ENCODE measurements at regions not wholly inside any gene's neighbourhood (a gene's known extent, or its start where the extent isn't known, plus 50 kb on each side); places are given as distances from the start of the nearest gene placed in this dataset.

DNA sequence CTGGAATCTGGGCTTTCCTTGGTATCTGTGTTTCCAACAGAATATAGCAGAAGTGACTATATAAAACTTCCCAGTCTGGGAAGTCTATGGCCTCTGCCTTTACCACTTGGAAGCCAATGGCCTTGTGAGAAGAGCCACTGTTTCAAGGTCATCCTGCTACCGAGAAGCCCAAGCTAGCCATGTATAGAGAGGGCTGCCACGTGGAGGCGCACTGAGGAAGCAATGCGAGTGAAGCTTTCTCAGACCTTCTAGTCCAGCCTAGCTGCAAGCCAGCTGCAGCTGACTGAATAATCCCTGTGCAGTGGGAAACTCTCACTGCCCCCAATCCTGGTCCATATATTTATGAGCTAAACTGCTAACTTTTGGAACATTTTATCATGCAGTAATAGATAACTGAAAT lies 661.8 kb upstream of the RIOK2 start:
- Histone ChIP-seq H3K4me3 (no peak overlapping the region), H3K4me1 (peaks cover 1 to 29% (median 14%) of the 10 kb centered on the region in 4 donors), H3K27me3 (no peaks in the 10 kb centered on the region), H3K36me3 (no peaks in the 10 kb centered on the region), H3K27ac (replicated peaks in 1 of 4) (no peak overlapping the region), H3K9me3 (no peaks in the 10 kb centered on the region)
- intact Hi-C loops (cut with DNase I) = no loop called here
- TF ChIP-seq EP300 (IDR thresholded peaks at IDR 0.05) (no peak), POLR2A (IDR thresholded peaks at IDR 0.05; ENCODE audit: low read depth) (no peak)
- no peak for DNase-seq (ENCODE audit: extremely low spot score)
- 88% methylated on average over 4 of the region's 4 CpGs for WGBS

DNA sequence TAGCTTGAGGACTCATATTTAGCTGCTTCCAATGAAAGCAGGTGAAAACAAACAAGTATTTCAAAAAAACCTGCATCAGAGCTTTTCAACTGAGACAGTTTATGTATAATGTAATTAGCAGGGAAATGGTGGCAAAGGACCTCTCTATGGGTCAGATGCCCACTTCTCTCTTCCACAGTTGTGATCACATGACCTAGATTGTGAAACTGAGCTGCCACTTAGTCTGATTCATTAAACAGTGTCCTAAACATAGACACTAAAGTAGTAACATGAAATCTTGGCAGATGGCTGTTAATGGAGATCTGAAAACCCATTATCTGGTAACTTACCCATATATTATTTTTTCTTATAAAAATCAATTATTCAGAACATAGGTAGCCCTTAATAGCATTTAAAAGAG lies 663.6 kb upstream of the RIOK2 start:
- DNase-seq (ENCODE audit: extremely low spot score) = no peak
- Histone ChIP-seq H3K27me3 (no peaks in the 10 kb centered on the region), H3K4me1 (peaks cover 0 to 15% (median 13%) of the 10 kb centered on the region in 4 donors), H3K4me3 (no peak overlapping the region), H3K27ac (replicated peaks in 1 of 4) (no peak overlapping the region), H3K36me3 (no peaks in the 10 kb centered on the region), H3K9me3 (no peaks in the 10 kb centered on the region)
- TF ChIP-seq, protein P1, sequence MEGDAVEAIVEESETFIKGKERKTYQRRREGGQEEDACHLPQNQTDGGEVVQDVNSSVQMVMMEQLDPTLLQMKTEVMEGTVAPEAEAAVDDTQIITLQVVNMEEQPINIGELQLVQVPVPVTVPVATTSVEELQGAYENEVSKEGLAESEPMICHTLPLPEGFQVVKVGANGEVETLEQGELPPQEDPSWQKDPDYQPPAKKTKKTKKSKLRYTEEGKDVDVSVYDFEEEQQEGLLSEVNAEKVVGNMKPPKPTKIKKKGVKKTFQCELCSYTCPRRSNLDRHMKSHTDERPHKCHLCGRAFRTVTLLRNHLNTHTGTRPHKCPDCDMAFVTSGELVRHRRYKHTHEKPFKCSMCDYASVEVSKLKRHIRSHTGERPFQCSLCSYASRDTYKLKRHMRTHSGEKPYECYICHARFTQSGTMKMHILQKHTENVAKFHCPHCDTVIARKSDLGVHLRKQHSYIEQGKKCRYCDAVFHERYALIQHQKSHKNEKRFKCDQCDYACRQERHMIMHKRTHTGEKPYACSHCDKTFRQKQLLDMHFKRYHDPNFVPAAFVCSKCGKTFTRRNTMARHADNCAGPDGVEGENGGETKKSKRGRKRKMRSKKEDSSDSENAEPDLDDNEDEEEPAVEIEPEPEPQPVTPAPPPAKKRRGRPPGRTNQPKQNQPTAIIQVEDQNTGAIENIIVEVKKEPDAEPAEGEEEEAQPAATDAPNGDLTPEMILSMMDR (IDR thresholded peaks at IDR 0.05) = no peak
- no peak for TF ChIP-seq POLR2AphosphoS5 (IDR thresholded peaks at IDR 0.05)
- no peak for TF ChIP-seq EP300 (IDR thresholded peaks at IDR 0.05)
- TF ChIP-seq POLR2A (IDR thresholded peaks at IDR 0.05; ENCODE audit: low read depth) = no peak
- intact Hi-C loops (cut with DNase I) = no loop called here

DNA sequence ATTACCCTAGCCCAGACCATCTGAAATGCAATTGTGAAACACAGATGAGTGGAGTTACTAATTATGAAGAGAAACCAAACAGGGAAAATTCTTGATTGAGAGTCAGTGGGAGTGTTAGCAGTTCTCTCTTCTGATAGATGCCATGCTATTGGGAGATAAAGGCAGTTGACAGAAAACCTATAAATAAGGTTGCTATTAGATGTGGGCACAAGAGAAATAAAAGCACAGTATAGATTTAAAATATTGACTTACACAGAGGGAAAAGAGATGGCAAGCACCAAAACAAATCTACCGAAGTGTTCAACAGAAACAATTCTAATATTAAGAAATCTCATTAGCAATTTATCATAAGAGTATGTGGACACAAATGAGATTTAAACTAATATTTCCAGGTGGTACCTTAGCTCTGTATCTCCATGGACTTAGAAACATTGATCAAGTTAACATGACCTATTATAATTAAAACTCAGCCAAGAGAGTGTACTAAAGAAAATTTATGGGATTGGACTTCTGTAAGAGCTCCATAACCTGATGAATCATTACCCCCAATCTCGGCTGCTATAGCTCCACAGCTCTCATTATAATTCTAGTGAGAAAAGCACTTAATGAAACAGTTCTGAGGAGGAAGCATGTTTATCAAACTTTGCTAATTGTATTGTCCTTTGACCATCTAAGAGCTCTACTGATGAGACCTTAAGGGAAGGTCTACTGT lies 665.0 kb upstream of the RIOK2 start:
- no peak for DNase-seq (ENCODE audit: extremely low spot score)
- Histone ChIP-seq H3K36me3 (no peaks in the 10 kb centered on the region), H3K4me1 (peaks cover 0 to 11% (median 10%) of the 10 kb centered on the region in 4 donors), H3K27ac (replicated peaks in 1 of 4) (no peak overlapping the region), H3K27me3 (no peaks in the 10 kb centered on the region), H3K9me3 (no peaks in the 10 kb centered on the region), H3K4me3 (no peak overlapping the region)
- 92% methylated on average over 2 of the region's 2 CpGs for WGBS
- TF ChIP-seq, protein P1 (IDR thresholded peaks at IDR 0.05) = no peak
- TF ChIP-seq POLR2AphosphoS5 (IDR thresholded peaks at IDR 0.05) (no peak), POLR2A (IDR thresholded peaks at IDR 0.05; ENCODE audit: low read depth) (no peak), EP300 (IDR thresholded peaks at IDR 0.05) (no peak)
- intact Hi-C loops (cut with DNase I) = no loop called here

DNA sequence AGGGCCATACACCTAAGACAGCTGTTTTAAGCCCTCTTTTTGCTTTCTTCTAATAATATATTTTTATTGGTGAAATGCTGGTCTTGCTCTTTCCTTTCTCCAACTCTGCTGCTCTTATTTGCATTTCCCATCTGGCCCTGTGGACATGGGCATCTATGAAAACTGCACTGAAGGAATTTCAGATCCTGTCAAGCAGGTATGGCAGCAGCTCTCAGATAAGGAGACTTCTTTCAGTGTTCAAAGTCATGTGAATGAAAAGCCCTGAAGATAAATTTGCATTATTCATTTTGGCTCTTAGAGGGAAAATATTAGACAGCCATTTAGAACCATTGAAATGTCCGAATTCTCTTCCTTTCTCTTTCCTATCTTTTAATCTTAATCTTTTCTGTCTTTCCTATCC lies 668.0 kb upstream of the RIOK2 start:
- no peaks in the 10 kb centered on the region for H3K27me3 ChIP-seq
- no peaks in the 10 kb centered on the region for H3K36me3 ChIP-seq
- no peak overlapping the region for H3K27ac ChIP-seq (replicated peaks in 1 of 4)
- intact Hi-C loops (cut with DNase I) = no loop called here
- H3K4me3 ChIP-seq = no peak overlapping the region
- H3K4me1 ChIP-seq = no peaks in the 10 kb centered on the region
- no peaks in the 10 kb centered on the region for H3K9me3 ChIP-seq
- no peak for DNase-seq (ENCODE audit: extremely low spot score)
- 87% methylated on average over 1 of the region's 1 CpG for WGBS
- TF ChIP-seq POLR2A (IDR thresholded peaks at IDR 0.05; ENCODE audit: low read depth) = no peak
- TF ChIP-seq, protein P1 (IDR thresholded peaks at IDR 0.05) = no peak
- TF ChIP-seq EP300 (IDR thresholded peaks at IDR 0.05) = no peak
- TF ChIP-seq POLR2AphosphoS5 (IDR thresholded peaks at IDR 0.05) = no peak

DNA sequence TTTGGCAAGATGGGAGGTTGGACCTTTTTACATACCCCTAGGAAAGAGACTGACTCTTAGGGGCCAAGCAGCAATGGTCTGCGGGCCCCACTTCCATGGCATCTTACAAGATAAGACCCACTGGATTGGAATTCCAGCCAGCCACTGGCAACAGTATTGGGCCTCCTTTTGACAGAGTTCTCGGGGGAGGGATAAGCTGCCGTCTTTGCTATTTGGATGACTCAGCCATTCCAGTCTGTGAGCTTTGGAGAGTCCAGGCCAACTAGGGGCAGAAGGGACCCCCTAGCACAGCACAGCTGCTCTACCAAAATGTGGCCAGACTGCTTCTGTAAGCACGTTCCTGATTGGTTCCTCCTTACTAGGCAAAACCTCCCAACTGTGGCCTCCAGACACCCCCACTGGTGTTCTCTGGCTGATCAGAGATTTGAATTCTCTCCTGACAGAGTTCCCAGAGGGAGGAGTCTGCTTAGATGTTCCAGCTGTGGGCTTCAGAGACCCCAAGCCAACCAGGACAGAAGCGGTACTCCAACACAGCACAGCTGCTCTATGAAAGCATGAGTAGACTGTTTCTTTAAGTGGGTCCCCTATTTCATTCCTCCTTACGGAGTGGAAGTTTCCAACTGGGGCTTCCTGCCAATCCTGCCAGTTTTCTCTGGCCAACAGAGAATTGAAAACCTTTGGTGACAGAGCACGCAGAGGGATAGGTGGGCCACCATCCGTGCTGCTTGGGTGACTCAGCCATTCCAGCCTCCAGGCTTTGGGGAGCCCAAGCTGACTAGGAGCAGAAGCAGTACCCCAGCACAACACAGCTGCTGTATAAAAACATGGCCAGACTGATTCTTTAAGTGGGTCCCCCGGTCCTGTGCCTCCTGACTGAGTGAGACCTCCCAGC lies 672.1 kb upstream of the RIOK2 start:
- Histone ChIP-seq H3K27ac (replicated peaks in 1 of 4) (no peak overlapping the region), H3K36me3 (no peaks in the 10 kb centered on the region), H3K4me3 (no peak overlapping the region), H3K27me3 (no peaks in the 10 kb centered on the region), H3K9me3 (peaks cover 0 to 9% (median 5%) of the 10 kb centered on the region in 4 donors), H3K4me1 (no peaks in the 10 kb centered on the region)
- intact Hi-C loops (cut with DNase I) = no loop called here
- no peak for DNase-seq (ENCODE audit: extremely low spot score)
- WGBS = 81% methylated on average over 6 of the region's 9 CpGs
- no peak for TF ChIP-seq POLR2A (IDR thresholded peaks at IDR 0.05; ENCODE audit: low read depth)
- no peak for TF ChIP-seq EP300 (IDR thresholded peaks at IDR 0.05)
- TF ChIP-seq, protein P1 (IDR thresholded peaks at IDR 0.05) = no peak
- TF ChIP-seq POLR2AphosphoS5 (IDR thresholded peaks at IDR 0.05) = no peak
